ENCODE measurements at regions not wholly inside any gene's neighbourhood (a gene's known extent, or its start where the extent isn't known, plus 50 kb on each side); places are given as distances from the start of the nearest gene placed in this dataset.

- peaks cover 2% of the 10 kb centered on the region for H3K27me3 ChIP-seq (ENCODE audit: control insufficient read depth, insufficient read depth, low read length)
- TF ChIP-seq CTCF (conservative IDR thresholded peaks at IDR 0.05 in 1 of 2, IDR thresholded peaks at IDR 0.05 in 1 of 2; ENCODE audit: low read depth in 1 of 2, low read length in 2 of 2) (no peak), EZH2 (IDR thresholded peaks at IDR 0.05; ENCODE audit: low read length, missing control alignments) (no peak)
Observed at GRCh38 chr2:105678346-105678745, 66.4 kb upstream of the NCK2 start.

GRCh38 chr2:105677901-105678300 lies 66.8 kb upstream of the NCK2 start:
- Histone ChIP-seq H3K4me1 (ENCODE audit: control insufficient read depth, extremely low read depth, insufficient read depth, low read length) (no peaks in the 10 kb centered on the region), H3K9me3 (ENCODE audit: control insufficient read depth, insufficient read depth, low read depth, low read length) (no peaks in the 10 kb centered on the region), H3K79me2 (ENCODE audit: control insufficient read depth, insufficient read depth, low read length) (no peaks in the 10 kb centered on the region), H3K4me3 (replicated peaks in 1 of 4; ENCODE audit: control extremely low read depth in 1 of 4, insufficient read depth in 1 of 4, low read depth in 3 of 4, low read length in 4 of 4) (no peak overlapping the region), H3K4me2 (ENCODE audit: extremely low read depth, insufficient read depth, low read length) (no peak overlapping the region), H3K27ac (ENCODE audit: insufficient read depth, low read length) (no peak overlapping the region), H3K9ac (ENCODE audit: insufficient read depth, low read length) (no peak overlapping the region), H4K20me1 (ENCODE audit: control insufficient read depth, extremely low read depth, insufficient read depth, low read length) (no peaks in the 10 kb centered on the region), H3K36me3 (ENCODE audit: control insufficient read depth, insufficient read depth, low read length) (no peaks in the 10 kb centered on the region), H3K27me3 (ENCODE audit: control insufficient read depth, insufficient read depth, low read length) (no peaks in the 10 kb centered on the region), H2AFZ (ENCODE audit: low read length) (no peak overlapping the region)
- no peak for DNase-seq (ENCODE audit: low read depth in 2 of 2)
- TF ChIP-seq EZH2 (IDR thresholded peaks at IDR 0.05; ENCODE audit: low read length, missing control alignments), result no peak
- TF ChIP-seq CTCF (conservative IDR thresholded peaks at IDR 0.05 in 1 of 2, IDR thresholded peaks at IDR 0.05 in 1 of 2; ENCODE audit: low read depth in 1 of 2, low read length in 2 of 2), result no peak

More at GRCh38 chr2:105678346-105678745, 66.4 kb upstream of the NCK2 start:
- Histone ChIP-seq H3K36me3 (ENCODE audit: control insufficient read depth, insufficient read depth, low read length) (no peaks in the 10 kb centered on the region), H3K4me3 (replicated peaks in 1 of 4; ENCODE audit: control extremely low read depth in 1 of 4, insufficient read depth in 1 of 4, low read depth in 3 of 4, low read length in 4 of 4) (no peak overlapping the region), H3K9ac (ENCODE audit: insufficient read depth, low read length) (no peak overlapping the region), H3K27ac (ENCODE audit: insufficient read depth, low read length) (no peak overlapping the region), H3K4me2 (ENCODE audit: extremely low read depth, insufficient read depth, low read length) (no peak overlapping the region), H3K4me1 (ENCODE audit: control insufficient read depth, extremely low read depth, insufficient read depth, low read length) (no peaks in the 10 kb centered on the region), H3K79me2 (ENCODE audit: control insufficient read depth, insufficient read depth, low read length) (no peaks in the 10 kb centered on the region), H2AFZ (ENCODE audit: low read length) (no peak overlapping the region), H4K20me1 (ENCODE audit: control insufficient read depth, extremely low read depth, insufficient read depth, low read length) (no peaks in the 10 kb centered on the region), H3K9me3 (ENCODE audit: control insufficient read depth, insufficient read depth, low read depth, low read length) (no peaks in the 10 kb centered on the region)
- DNase-seq (ENCODE audit: low read depth in 2 of 2), result no peak

- no peaks in the 10 kb centered on the region for H4K20me1 ChIP-seq (ENCODE audit: control insufficient read depth, extremely low read depth, insufficient read depth, low read length)
- H3K4me1 ChIP-seq (ENCODE audit: control insufficient read depth, extremely low read depth, insufficient read depth, low read length), result no peaks in the 10 kb centered on the region
Observed at GRCh38 chr2:105675841-105676240, 68.9 kb upstream of the NCK2 start.

More at GRCh38 chr2:105675841-105676240, 68.9 kb upstream of the NCK2 start:
- Histone ChIP-seq H3K79me2 (ENCODE audit: control insufficient read depth, insufficient read depth, low read length) (no peaks in the 10 kb centered on the region), H3K4me2 (ENCODE audit: extremely low read depth, insufficient read depth, low read length) (no peak overlapping the region), H2AFZ (ENCODE audit: low read length) (no peak overlapping the region), H3K9me3 (ENCODE audit: control insufficient read depth, insufficient read depth, low read depth, low read length) (no peaks in the 10 kb centered on the region), H3K4me3 (replicated peaks in 1 of 4; ENCODE audit: control extremely low read depth in 1 of 4, insufficient read depth in 1 of 4, low read depth in 3 of 4, low read length in 4 of 4) (no peak overlapping the region), H3K9ac (ENCODE audit: insufficient read depth, low read length) (no peak overlapping the region), H3K27ac (ENCODE audit: insufficient read depth, low read length) (no peak overlapping the region), H3K36me3 (ENCODE audit: control insufficient read depth, insufficient read depth, low read length) (no peaks in the 10 kb centered on the region), H3K27me3 (ENCODE audit: control insufficient read depth, insufficient read depth, low read length) (no peaks in the 10 kb centered on the region)
- TF ChIP-seq EZH2 (IDR thresholded peaks at IDR 0.05; ENCODE audit: low read length, missing control alignments) (no peak), CTCF (conservative IDR thresholded peaks at IDR 0.05 in 1 of 2, IDR thresholded peaks at IDR 0.05 in 1 of 2; ENCODE audit: low read depth in 1 of 2, low read length in 2 of 2) (no peak)
- no peak for DNase-seq (ENCODE audit: low read depth in 2 of 2)
